HL-60 (cell line): ENCODE measurements at regions not wholly inside any gene's neighbourhood (a gene's known extent, or its start where the extent isn't known, plus 50 kb on each side); places are given as distances from the start of the nearest gene placed in this dataset.

Experiments used
- DNase-seq, 2 experiments: peaks; one replicate each; pipeline ENCODE4 v3.0.0-alpha.2; 2010 to 2020; ENCODE audit warnings: low read depth in 1 of 2, low spot score in 1 of 2
- H3K27ac ChIP-seq: fragments of 250-450 bp; sonication (Bioruptor Pico); replicated peaks from 2 replicates; pipeline ENCODE4 v1.5.1; 2020; ENCODE audit warnings: mild to moderate bottlenecking, moderate library complexity
- H3K27me3 ChIP-seq: fragments of 250-450 bp; sonication (Bioruptor Pico); 2 replicates; pipeline ENCODE4 v1.5.1; 2021; ENCODE audit warnings: mild to moderate bottlenecking, moderate library complexity; ENCODE audit not compliant: insufficient read depth, poor library complexity, severe bottlenecking
- H3K4me3 ChIP-seq: replicated peaks from 2 replicates; pipeline ENCODE4 v1.5.1; 2011; ENCODE audit warnings: mild to moderate bottlenecking, control low read depth, low read length; ENCODE audit not compliant: insufficient read depth
- GABPA ChIP-seq: IDR thresholded peaks from 2 replicates; pipeline ENCODE4 v1.6.1; 2012; ENCODE audit warnings: low read depth
- POLR2AphosphoS5 ChIP-seq: IDR thresholded peaks from 2 replicates; pipeline ENCODE4 v1.6.1; 2012; ENCODE audit warnings: low read depth
- SPI1 ChIP-seq: IDR thresholded peaks from 2 replicates; pipeline ENCODE4 v1.6.1; 2012; ENCODE audit warnings: low read depth, mild to moderate bottlenecking, borderline replicate concordance
- TF ChIP-seq, protein P1 (sequence below): IDR thresholded peaks from 2 replicates; pipeline ENCODE4 v1.6.1; 2012; ENCODE audit warnings: low read depth; ENCODE audit not compliant: insufficient replicate concordance
- TF ChIP-seq, protein P2 (sequence below): IDR thresholded peaks from one replicate; pipeline ENCODE4 v1.5.1; 2011; ENCODE audit warnings: low read length, control low read depth, inconsistent platforms; ENCODE audit not compliant: insufficient read depth

DNA sequence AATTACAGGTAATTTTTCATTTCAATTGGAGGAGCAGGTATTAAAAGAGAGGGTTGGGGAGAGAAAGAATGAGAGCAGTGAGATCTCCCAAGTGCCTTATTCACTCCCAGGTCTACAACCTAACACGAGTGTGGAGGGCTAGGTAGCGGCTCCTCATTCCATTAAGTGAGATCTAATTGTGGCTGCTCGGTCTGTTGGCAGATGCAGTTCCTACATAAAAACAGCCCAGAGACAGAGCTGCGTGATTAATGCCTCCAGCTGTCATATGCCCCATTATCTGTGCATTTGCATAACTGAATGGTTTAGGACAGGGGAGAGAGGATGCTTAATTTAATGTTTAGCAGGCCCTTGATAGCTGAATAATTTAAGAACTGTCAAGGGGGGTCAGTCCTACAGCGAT lies 100.5 kb downstream of the PSAT1 start:
- no peak for TF ChIP-seq GABPA
- DNase-seq: no peak
- Histone ChIP-seq H3K27me3 (no peaks in the 10 kb centered on the region), H3K4me3 (no peak overlapping the region), H3K27ac (no peak overlapping the region)

DNA sequence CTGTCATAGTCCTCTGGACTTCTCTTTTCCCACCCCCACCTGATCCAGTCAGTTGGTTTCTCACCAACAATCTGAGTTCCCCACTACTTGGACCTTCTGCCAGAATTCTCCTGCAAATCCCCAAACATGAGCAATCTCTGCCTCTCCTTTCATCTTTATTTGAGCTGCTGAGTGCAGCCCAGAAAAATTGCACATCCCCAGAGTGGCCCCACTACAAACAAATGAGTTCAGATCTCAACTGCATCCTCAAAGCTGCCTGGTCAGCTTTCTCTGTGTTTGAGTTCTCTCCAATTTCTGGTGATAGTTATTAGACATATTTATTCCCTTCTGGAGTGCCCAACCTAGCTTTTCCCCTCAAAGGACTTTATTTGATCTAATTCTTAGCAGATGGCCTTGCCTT lies 102.2 kb downstream of the PSAT1 start:
- Histone ChIP-seq H3K4me3 (no peak overlapping the region), H3K27ac (no peak overlapping the region), H3K27me3 (no peaks in the 10 kb centered on the region)
- TF ChIP-seq, protein P1, sequence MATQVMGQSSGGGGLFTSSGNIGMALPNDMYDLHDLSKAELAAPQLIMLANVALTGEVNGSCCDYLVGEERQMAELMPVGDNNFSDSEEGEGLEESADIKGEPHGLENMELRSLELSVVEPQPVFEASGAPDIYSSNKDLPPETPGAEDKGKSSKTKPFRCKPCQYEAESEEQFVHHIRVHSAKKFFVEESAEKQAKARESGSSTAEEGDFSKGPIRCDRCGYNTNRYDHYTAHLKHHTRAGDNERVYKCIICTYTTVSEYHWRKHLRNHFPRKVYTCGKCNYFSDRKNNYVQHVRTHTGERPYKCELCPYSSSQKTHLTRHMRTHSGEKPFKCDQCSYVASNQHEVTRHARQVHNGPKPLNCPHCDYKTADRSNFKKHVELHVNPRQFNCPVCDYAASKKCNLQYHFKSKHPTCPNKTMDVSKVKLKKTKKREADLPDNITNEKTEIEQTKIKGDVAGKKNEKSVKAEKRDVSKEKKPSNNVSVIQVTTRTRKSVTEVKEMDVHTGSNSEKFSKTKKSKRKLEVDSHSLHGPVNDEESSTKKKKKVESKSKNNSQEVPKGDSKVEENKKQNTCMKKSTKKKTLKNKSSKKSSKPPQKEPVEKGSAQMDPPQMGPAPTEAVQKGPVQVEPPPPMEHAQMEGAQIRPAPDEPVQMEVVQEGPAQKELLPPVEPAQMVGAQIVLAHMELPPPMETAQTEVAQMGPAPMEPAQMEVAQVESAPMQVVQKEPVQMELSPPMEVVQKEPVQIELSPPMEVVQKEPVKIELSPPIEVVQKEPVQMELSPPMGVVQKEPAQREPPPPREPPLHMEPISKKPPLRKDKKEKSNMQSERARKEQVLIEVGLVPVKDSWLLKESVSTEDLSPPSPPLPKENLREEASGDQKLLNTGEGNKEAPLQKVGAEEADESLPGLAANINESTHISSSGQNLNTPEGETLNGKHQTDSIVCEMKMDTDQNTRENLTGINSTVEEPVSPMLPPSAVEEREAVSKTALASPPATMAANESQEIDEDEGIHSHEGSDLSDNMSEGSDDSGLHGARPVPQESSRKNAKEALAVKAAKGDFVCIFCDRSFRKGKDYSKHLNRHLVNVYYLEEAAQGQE: no peak
- TF ChIP-seq POLR2AphosphoS5: no peak
- DNase-seq: no peak

DNA sequence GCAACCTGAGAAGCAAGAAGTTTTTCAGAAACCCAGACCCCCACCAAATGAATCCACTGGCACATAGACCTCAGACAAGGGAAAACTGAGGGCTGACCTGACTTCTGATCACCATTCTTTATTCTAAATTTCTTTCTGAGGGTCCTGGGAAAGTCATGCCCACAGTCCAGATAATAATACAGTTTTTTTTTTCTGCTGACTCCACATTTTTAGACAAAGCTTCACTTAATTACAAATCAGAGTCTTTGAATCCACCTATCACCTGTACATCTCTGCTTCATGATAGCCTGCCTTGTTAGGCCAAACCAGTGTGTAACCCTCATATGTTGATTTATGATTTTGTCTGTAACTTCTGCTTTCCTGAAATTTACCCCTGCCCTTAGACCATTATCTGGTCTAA lies 103.6 kb downstream of the PSAT1 start:
- Histone ChIP-seq H3K4me3 (no peak overlapping the region), H3K27ac (no peak overlapping the region), H3K27me3 (no peaks in the 10 kb centered on the region)
- DNase-seq: no peak
- TF ChIP-seq POLR2AphosphoS5 (no peak), SPI1 (no peak), GABPA (no peak)
- TF ChIP-seq, protein P1: no peak
- TF ChIP-seq, protein P2, sequence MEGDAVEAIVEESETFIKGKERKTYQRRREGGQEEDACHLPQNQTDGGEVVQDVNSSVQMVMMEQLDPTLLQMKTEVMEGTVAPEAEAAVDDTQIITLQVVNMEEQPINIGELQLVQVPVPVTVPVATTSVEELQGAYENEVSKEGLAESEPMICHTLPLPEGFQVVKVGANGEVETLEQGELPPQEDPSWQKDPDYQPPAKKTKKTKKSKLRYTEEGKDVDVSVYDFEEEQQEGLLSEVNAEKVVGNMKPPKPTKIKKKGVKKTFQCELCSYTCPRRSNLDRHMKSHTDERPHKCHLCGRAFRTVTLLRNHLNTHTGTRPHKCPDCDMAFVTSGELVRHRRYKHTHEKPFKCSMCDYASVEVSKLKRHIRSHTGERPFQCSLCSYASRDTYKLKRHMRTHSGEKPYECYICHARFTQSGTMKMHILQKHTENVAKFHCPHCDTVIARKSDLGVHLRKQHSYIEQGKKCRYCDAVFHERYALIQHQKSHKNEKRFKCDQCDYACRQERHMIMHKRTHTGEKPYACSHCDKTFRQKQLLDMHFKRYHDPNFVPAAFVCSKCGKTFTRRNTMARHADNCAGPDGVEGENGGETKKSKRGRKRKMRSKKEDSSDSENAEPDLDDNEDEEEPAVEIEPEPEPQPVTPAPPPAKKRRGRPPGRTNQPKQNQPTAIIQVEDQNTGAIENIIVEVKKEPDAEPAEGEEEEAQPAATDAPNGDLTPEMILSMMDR: no peak

DNA sequence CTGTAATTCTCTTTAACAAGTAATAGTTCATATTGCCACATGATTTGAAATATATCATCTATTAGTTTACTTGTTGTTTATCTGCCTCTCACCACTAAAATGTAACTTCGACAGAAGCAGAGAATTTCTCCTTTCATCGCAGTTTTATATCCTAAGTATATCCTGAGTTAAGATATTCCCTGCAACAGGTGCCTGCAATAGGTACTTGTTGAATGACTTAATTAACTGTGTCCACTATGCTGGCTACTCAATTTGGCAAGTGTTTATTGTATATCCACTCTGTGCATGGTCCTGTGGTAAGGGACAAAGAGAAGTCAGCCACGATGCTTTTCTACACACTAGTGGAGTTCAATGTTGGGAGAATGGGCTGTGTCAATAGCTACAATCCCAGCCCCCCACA lies 108.5 kb downstream of the PSAT1 start:
- Histone ChIP-seq H3K27me3 (no peaks in the 10 kb centered on the region), H3K4me3 (no peak overlapping the region), H3K27ac (no peak overlapping the region)
- TF ChIP-seq GABPA (no peak), POLR2AphosphoS5 (no peak), SPI1 (no peak)
- TF ChIP-seq, protein P2: no peak
- TF ChIP-seq, protein P1: no peak
- DNase-seq: no peak
